Panc1 (cell line): ENCODE measurements at regions not wholly inside any gene's neighbourhood (a gene's known extent, or its start where the extent isn't known, plus 50 kb on each side); places are given as distances from the start of the nearest gene placed in this dataset.

Source experiments
- ATAC-seq: fragments of 200-7000 bp; cut with Tn5 transposase; 2 replicates; pipeline ENCODE4 v1.9.1; 2020; ENCODE audit warnings: mild to moderate bottlenecking, moderate library complexity
- BruUV-seq: library from RNA; stranded (reverse); fragments of 400-500 nt; replicated peaks from 2 replicates; lab custom pipeline; 2021; lab: Mats Ljungman, UMichigan
- CTCF ChIA-PET: fragments of 300-600 bp; sonication (Branson Sonifier 250); formaldehyde crosslinking; loops from one replicate; lab custom pipeline; 2022; ENCODE audit warnings: antibody characterized with exemption; lab: Charles Lee
- POLR2A ChIA-PET: fragments of 300-600 bp; sonication (Branson Sonifier 250); formaldehyde crosslinking; loops from one replicate; lab custom pipeline; 2022; ENCODE audit warnings: antibody characterized with exemption; lab: Charles Lee
- DNase-seq: peaks from one replicate; pipeline ENCODE4 v3.0.0-alpha.2; 2010; ENCODE audit warnings: low read depth, low spot score
- H3K27ac ChIP-seq: 2 replicates; pipeline ENCODE4 v1.5.1; 2011; ENCODE audit warnings: mild to moderate bottlenecking, low read length, inconsistent platforms
- H3K27me3 ChIP-seq: fragments of 200-500 bp; sonication (Bioruptor generic); 2 replicates; pipeline ENCODE4 v1.6.0; 2014; ENCODE audit warnings: low read length, inconsistent platforms; ENCODE audit not compliant: control insufficient read depth, insufficient read depth
- H3K36me3 ChIP-seq: fragments of 200-500 bp; sonication (Bioruptor generic); 2 replicates; pipeline ENCODE4 v1.5.1; 2014; ENCODE audit warnings: inconsistent platforms, mild to moderate bottlenecking, low read length, moderate library complexity; ENCODE audit not compliant: control insufficient read depth, insufficient read depth
- H3K4me1 ChIP-seq: 2 replicates; pipeline ENCODE4 v1.5.1; 2011; ENCODE audit warnings: inconsistent platforms, mild to moderate bottlenecking, low read length, moderate library complexity; ENCODE audit not compliant: control insufficient read depth, insufficient read depth
- H3K4me3 ChIP-seq, 2 experiments: 2 replicates each; pipeline ENCODE4 v1.5.1; 2011 to 2012; ENCODE audit warnings: low read depth in 2 of 2, low read length in 2 of 2, mild to moderate bottlenecking in 2 of 2, inconsistent platforms in 1 of 2, moderate library complexity in 1 of 2
- H3K9me3 ChIP-seq: fragments of 200-500 bp; sonication (Bioruptor generic); 2 replicates; pipeline ENCODE4 v1.5.1; 2014; ENCODE audit warnings: low read depth, mild to moderate bottlenecking, inconsistent platforms, low read length, moderate library complexity; ENCODE audit not compliant: control insufficient read depth, insufficient read depth
- POLR2AphosphoS5 ChIP-seq: IDR thresholded peaks from 2 replicates; pipeline ENCODE4 v1.6.1; 2012; ENCODE audit warnings: mild to moderate bottlenecking, low read depth, low read length, moderate library complexity
- REST ChIP-seq, 2 experiments: IDR thresholded peaks; 2 replicates each; pipeline ENCODE4 v1.6.1; 2011 to 2012; ENCODE audit warnings: low read depth in 2 of 2, control low read depth in 1 of 2, low read length in 1 of 2, mild to moderate bottlenecking in 1 of 2, moderate library complexity in 1 of 2; ENCODE audit not compliant: insufficient read depth in 1 of 2
- SIN3A ChIP-seq: IDR thresholded peaks from 2 replicates; pipeline ENCODE4 v1.6.1; 2012; ENCODE audit warnings: low read depth, mild to moderate bottlenecking, low read length, moderate library complexity, borderline replicate concordance; ENCODE audit not compliant: insufficient read depth
- TCF7L2 ChIP-seq: IDR thresholded peaks from 2 replicates; pipeline ENCODE4 v1.6.1; 2011; ENCODE audit warnings: mild to moderate bottlenecking, low read depth, low read length, inconsistent platforms
- in situ Hi-C: cut with HindIII; loops from 2 replicates; pipeline ENCODE4 v1.10.0; 2016; ENCODE audit warnings: low sequenced_read_pairs, low pct_unique_long_range_greater_than_20kb
- intact Hi-C: fragments of 100-400 bp; cut with micrococcal nuclease; formaldehyde crosslinking; loops from one replicate; pipeline ENCODE4 v1.10.0; 2022; ENCODE audit not compliant: unreplicated experiment
- TF ChIP-seq, protein P1 (sequence below): fragments of 450-650 bp; IDR thresholded peaks from 2 replicates; pipeline ENCODE4 v1.5.1; 2017; ENCODE audit warnings: mild to moderate bottlenecking

DNA sequence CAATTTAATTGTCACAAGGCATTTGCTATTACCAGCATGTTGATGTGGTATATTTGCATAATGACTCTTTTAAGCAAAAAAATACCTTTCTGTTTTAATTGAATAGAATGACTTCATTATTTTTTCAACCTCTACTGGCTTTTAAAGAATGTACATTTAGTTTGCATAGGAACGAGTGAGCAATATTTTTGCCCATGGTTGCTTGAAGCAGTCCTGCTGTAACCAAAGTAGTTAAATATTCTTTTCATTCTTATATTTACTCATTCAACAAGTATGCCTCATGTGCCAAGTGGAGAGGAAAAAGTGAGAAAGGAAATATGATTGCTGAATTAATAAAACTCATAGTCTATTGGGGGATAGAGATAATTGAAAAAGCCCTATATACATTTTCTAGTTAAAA is 184.7 kb downstream of the DSEL start:
- no peak overlapping the region for H3K4me3 ChIP-seq
- H3K36me3 ChIP-seq, result no peaks in the 10 kb centered on the region
- no peaks in the 10 kb centered on the region for H3K27me3 ChIP-seq
- ChIA-PET POLR2A (no interaction called here), CTCF (no interaction called here)
- no peak for ATAC-seq
- H3K9me3 ChIP-seq, result no peaks in the 10 kb centered on the region
- in situ Hi-C loops, result no loop called here
- H3K4me1 ChIP-seq, result no peaks in the 10 kb centered on the region
- no peak for DNase-seq
- H3K27ac ChIP-seq, result no peak overlapping the region
- no peak for TF ChIP-seq REST (IDR thresholded peaks at IDR 0.05; ENCODE audit: insufficient read depth in 1 of 2, low read depth in 2 of 2, low read length in 1 of 2)
- TF ChIP-seq TCF7L2, result no peak
- TF ChIP-seq POLR2AphosphoS5, result no peak
- no peak for TF ChIP-seq SIN3A
- TF ChIP-seq, protein P1, sequence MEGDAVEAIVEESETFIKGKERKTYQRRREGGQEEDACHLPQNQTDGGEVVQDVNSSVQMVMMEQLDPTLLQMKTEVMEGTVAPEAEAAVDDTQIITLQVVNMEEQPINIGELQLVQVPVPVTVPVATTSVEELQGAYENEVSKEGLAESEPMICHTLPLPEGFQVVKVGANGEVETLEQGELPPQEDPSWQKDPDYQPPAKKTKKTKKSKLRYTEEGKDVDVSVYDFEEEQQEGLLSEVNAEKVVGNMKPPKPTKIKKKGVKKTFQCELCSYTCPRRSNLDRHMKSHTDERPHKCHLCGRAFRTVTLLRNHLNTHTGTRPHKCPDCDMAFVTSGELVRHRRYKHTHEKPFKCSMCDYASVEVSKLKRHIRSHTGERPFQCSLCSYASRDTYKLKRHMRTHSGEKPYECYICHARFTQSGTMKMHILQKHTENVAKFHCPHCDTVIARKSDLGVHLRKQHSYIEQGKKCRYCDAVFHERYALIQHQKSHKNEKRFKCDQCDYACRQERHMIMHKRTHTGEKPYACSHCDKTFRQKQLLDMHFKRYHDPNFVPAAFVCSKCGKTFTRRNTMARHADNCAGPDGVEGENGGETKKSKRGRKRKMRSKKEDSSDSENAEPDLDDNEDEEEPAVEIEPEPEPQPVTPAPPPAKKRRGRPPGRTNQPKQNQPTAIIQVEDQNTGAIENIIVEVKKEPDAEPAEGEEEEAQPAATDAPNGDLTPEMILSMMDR, result no peak
- intact Hi-C loops, result no loop called here
- BruUV-seq, result no TSS peak

DNA sequence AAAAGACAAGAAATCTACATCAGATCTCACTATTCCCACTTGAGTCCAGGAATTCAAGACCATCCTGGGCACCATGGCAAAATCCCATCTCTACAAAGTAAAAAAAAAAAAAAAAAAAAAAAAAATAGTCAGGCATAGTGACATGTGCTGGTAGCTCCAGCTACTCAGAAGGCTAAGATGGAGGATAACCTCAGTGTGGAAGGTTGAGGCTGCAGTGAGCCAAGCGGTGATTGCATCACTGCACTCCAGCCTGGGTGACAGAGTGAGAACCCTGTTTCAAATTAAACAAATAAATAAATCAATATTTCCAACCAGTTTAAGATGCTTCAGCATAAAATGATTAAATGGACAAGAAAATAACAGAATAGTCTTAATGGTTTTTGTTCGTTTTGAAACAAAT is 197.4 kb downstream of the DSEL start:
- CTCF ChIA-PET, result no interaction called here
- in situ Hi-C loops, result no loop called here
- ATAC-seq, result no peak

More for the DNA sequence above, 197.4 kb downstream of the DSEL start:
- no peak for TF ChIP-seq REST (IDR thresholded peaks at IDR 0.05; ENCODE audit: insufficient read depth in 1 of 2, low read depth in 2 of 2, low read length in 1 of 2)
- DNase-seq, result no peak
- H3K9me3 ChIP-seq, result no peaks in the 10 kb centered on the region
- H3K4me1 ChIP-seq, result no peaks in the 10 kb centered on the region
- H3K4me3 ChIP-seq, result no peak overlapping the region
- intact Hi-C loops, result no loop called here
- POLR2A ChIA-PET, result no interaction called here
- BruUV-seq, result no TSS peak
- H3K36me3 ChIP-seq, result no peaks in the 10 kb centered on the region
- no peak overlapping the region for H3K27ac ChIP-seq
- no peaks in the 10 kb centered on the region for H3K27me3 ChIP-seq
